NT2/D1 (cell line): ENCODE measurements at regions not wholly inside any gene's neighbourhood (a gene's known extent, or its start where the extent isn't known, plus 50 kb on each side); places are given as distances from the start of the nearest gene placed in this dataset.

Experiments
- YY1 ChIP-seq: IDR thresholded peaks from 2 replicates; pipeline ENCODE4 v1.6.1; 2011; ENCODE audit not compliant: insufficient read length, insufficient read depth
- ZNF274 ChIP-seq: IDR thresholded peaks from 2 replicates; pipeline ENCODE4 v1.6.1; 2011; ENCODE audit warnings: mild to moderate bottlenecking, low read depth, low read length

DNA sequence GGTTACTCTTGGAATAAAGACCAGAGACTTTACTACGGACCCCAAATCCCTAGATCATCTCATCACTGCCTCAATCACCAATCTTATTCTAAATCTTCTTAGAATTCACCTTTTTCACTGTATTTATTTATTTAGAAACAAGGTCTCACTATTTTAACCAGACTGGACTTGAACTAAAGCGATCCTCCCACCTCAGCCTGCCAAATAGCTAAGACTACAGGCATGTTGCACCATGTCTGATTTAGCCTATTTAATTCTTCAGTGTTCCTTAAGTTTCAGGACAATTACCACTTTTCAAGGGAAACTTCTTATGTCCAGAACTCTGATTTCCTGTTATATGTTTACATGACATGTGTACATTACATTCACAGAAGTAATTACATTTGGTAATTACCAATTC, 238.0 kb upstream of the COL8A1 start:
- TF ChIP-seq YY1 = no peak
- TF ChIP-seq ZNF274 = no peak
